Transverse colon (tissue), 4 donors: ENCODE measurements at regions not wholly inside any gene's neighbourhood (a gene's known extent, or its start where the extent isn't known, plus 50 kb on each side); places are given as distances from the start of the nearest gene placed in this dataset.

Source experiments
- CTCF ChIP-seq, 5 experiments: fragments of 200-600 bp in 3 of 5; fragments of 450-650 bp in 2 of 5; sonication (generic) in 3 of 5; IDR thresholded peaks; 1 replicate in 2 of 5; 2 replicates in 3 of 5; pipeline ENCODE4 v1.5.1; 2016 to 2017; ENCODE audit warnings: antibody characterized with exemption in 5 of 5, inconsistent platforms in 3 of 5, mild to moderate bottlenecking in 2 of 5, moderate library complexity in 1 of 5
- EP300 ChIP-seq: sonication (generic); formaldehyde crosslinking; IDR thresholded peaks from one replicate; pipeline ENCODE4 v1.6.1; 2017; ENCODE audit warnings: antibody characterized with exemption, low read depth
- POLR2A ChIP-seq: fragments of 450-650 bp; IDR thresholded peaks from one replicate; pipeline ENCODE4 v1.6.1; 2016; ENCODE audit warnings: antibody characterized with exemption, mild to moderate bottlenecking, moderate library complexity
- POLR2AphosphoS5 ChIP-seq, 3 donors: sonication (generic); formaldehyde crosslinking; IDR thresholded peaks; one replicate each; pipeline ENCODE4 v1.6.1; 2016; ENCODE audit warnings: antibody characterized with exemption in 3 of 3

- TF ChIP-seq CTCF (IDR thresholded peaks at IDR 0.05) = no peak
- no peak for TF ChIP-seq EP300
- TF ChIP-seq POLR2A = no peak
- TF ChIP-seq POLR2AphosphoS5 (IDR thresholded peaks at IDR 0.05) = no peak
These were observed 104.0 kb upstream of the HMGN3 start for GRCh38 chr6:79338493-79338892.
